Cardiac muscle cell (in vitro differentiated cells and primary cell): ENCODE measurements at regions not wholly inside any gene's neighbourhood (a gene's known extent, or its start where the extent isn't known, plus 50 kb on each side); places are given as distances from the start of the nearest gene placed in this dataset.

Experiments
- DNase-seq, 2 donors: peaks; one replicate each; pipeline versions ENCODE4 v3.0.0 to v3.0.0-alpha.2; 2010 to 2017; ENCODE audit warnings: low read depth in 1 of 2, low spot score in 1 of 2
- H3K27ac ChIP-seq: fragments of 200-600 bp; sonication (generic); 2 replicates; pipeline ENCODE4 v1.5.1; 2016
- H3K27me3 ChIP-seq: fragments of 200-600 bp; sonication (generic); 2 replicates; pipeline ENCODE4 v1.6.0; 2016; ENCODE audit warnings: control low read depth
- H3K36me3 ChIP-seq: fragments of 200-600 bp; sonication (generic); 2 replicates; pipeline ENCODE4 v1.5.1; 2016; ENCODE audit warnings: control low read depth
- H3K4me1 ChIP-seq: fragments of 200-600 bp; sonication (generic); 2 replicates; pipeline ENCODE4 v1.8.1; 2017; ENCODE audit warnings: low read depth, mild to moderate bottlenecking, mixed run types
- H3K4me3 ChIP-seq: fragments of 200-600 bp; sonication (generic); 2 replicates; pipeline ENCODE4 v1.5.1; 2016; ENCODE audit warnings: mild to moderate bottlenecking
- H3K9me3 ChIP-seq: fragments of 200-600 bp; sonication (generic); 2 replicates; pipeline ENCODE4 v1.5.1; 2017; ENCODE audit warnings: low read depth, mild to moderate bottlenecking, control low read depth
- CTCF ChIP-seq: IDR thresholded peaks from 2 replicates; pipeline ENCODE4 v1.5.1; 2012; ENCODE audit warnings: low read depth, mild to moderate bottlenecking, low read length

- TF ChIP-seq CTCF, result no peak
- H3K9me3 ChIP-seq, result no peaks in the 10 kb centered on the region
- DNase-seq, result no peak
- no peaks in the 10 kb centered on the region for H3K4me1 ChIP-seq
- no peaks in the 10 kb centered on the region for H3K27me3 ChIP-seq
- no peak overlapping the region for H3K27ac ChIP-seq
- H3K36me3 ChIP-seq, result no peaks in the 10 kb centered on the region
- H3K4me3 ChIP-seq, result no peak overlapping the region
Measured at GRCh38 chr3:48084929-48085328, 68.7 kb upstream of the MAP4 start.

GRCh38 chr3:48084170-48084569, 68.0 kb upstream of the MAP4 start:
- no peak overlapping the region for H3K27ac ChIP-seq
- TF ChIP-seq CTCF, result no peak

GRCh38 chr3:48082580-48083184, 66.5 kb upstream of the MAP4 start:
- DNase-seq, result no peak
- Histone ChIP-seq H3K9me3 (no peaks in the 10 kb centered on the region), H3K27me3 (no peaks in the 10 kb centered on the region), H3K36me3 (no peaks in the 10 kb centered on the region), H3K4me1 (no peaks in the 10 kb centered on the region), H3K27ac (no peak overlapping the region), H3K4me3 (no peak overlapping the region)
- TF ChIP-seq CTCF, result no peak

More at GRCh38 chr3:48084170-48084569, 68.0 kb upstream of the MAP4 start:
- Histone ChIP-seq H3K27me3 (no peaks in the 10 kb centered on the region), H3K4me1 (no peaks in the 10 kb centered on the region), H3K4me3 (no peak overlapping the region), H3K36me3 (no peaks in the 10 kb centered on the region), H3K9me3 (no peaks in the 10 kb centered on the region)
- DNase-seq, result no peak

- DNase-seq, result peak in 1 of 2 donors; percentile 89
- no peaks in the 10 kb centered on the region for H3K9me3 ChIP-seq
- H3K4me1 ChIP-seq, result no peaks in the 10 kb centered on the region
Measured at GRCh38 chr3:48077815-48078214, 61.6 kb upstream of the MAP4 start.

GRCh38 chr3:48070030-48070429, 53.8 kb upstream of the MAP4 start:
- Histone ChIP-seq H3K4me3 (no peak overlapping the region), H3K9me3 (no peaks in the 10 kb centered on the region), H3K27ac (peak overlapping the region; percentile 49), H3K36me3 (no peaks in the 10 kb centered on the region), H3K4me1 (peaks cover 13% of the 10 kb centered on the region), H3K27me3 (no peaks in the 10 kb centered on the region)
- DNase-seq, result no peak
- TF ChIP-seq CTCF, result no peak

More at GRCh38 chr3:48077815-48078214, 61.6 kb upstream of the MAP4 start:
- Histone ChIP-seq H3K27ac (no peak overlapping the region), H3K27me3 (no peaks in the 10 kb centered on the region), H3K4me3 (no peak overlapping the region), H3K36me3 (no peaks in the 10 kb centered on the region)
- no peak for TF ChIP-seq CTCF
